GM21576 (cell line): ENCODE measurements at regions not wholly inside any gene's neighbourhood (a gene's known extent, or its start where the extent isn't known, plus 50 kb on each side); places are given as distances from the start of the nearest gene placed in this dataset.

Experiments used
- ATAC-seq: cut with Tn5 transposase; IDR thresholded peaks from one replicate; pipeline ENCODE4 v1.9.1; 2021; ENCODE audit warnings: mild to moderate bottlenecking, moderate library complexity; ENCODE audit not compliant: unreplicated experiment

- no peak for ATAC-seq
These were observed 149.1 kb upstream of the MOCS1 start for GRCh38 chr6:40083141-40083920.

DNA sequence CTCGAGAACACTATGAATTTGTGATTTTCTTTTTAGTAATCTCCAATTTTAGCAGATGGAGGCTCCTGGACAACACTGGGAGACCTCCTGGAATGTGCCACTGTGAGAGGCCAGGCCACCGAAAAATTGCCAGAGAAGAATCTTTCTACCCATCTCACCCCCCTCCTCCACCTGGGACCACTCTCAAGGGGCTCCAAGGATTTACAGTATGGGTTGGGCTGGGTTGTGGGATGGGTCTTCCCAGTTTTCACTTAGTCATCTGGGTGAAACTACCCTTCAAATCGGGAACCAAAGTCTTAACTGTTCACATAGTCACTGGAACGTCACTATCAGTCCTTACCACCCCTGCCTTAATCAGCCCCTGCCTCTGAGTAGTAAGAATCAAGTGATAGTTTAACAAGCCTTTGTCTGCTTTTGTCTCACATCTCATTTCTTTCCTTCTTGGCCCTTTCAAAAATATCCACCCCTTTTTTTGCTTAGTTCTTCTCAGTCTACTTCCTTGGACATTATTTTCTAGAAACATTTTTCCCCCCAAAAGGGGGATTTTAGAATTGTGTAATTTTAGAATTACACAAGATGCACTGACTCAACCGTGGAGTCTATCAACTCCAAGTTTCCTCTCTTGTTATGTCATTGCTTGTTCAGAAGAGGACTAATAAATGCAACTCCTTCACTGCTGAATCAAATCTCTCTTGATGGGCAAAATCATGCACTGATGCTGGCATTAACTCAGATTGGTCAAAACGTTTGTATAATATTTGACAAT is 148.2 kb upstream of the MOCS1 start:
- no peak for ATAC-seq

DNA sequence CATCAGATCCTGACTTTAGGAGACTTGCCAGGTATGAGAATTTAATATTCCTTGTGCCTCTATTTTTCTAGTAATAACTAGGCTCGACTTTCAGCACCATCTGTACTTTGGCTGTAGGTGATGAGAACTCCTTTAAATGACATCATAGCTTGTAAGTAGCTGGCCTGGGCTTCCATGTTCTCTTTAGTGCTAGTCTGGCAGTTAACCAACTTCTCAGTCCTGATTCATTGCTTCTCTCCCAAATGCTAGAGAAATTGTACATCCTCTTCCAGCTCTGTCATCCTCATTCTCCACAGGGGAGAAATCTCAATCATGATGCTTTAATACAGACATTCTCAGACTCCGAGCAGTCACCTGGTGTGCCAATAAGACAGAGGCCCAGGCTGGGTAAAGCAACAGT is 143.5 kb upstream of the MOCS1 start:
- ATAC-seq = no peak

DNA sequence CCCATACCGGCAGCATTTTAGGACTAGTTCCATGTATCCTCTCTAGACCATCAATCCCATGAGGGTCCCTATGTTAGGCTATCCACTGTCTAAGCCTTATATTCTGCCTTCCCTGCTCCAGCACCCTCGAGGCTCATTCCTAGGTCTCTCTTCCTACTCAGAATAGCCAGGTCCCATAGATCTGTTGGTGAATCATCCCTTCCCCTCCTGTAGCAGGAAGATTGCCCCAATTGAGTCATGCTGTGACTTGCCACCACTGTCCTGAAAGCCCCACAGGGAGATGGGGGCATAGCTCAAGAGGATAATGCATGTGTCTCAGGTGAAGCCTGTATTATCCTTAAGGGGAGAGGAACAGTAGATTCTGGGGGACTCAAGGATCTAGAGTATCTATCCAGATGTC is 143.1 kb upstream of the MOCS1 start:
- no peak for ATAC-seq

- no peak for ATAC-seq
These were observed 140.9 kb upstream of the MOCS1 start for GRCh38 chr6:40075056-40075590.

DNA sequence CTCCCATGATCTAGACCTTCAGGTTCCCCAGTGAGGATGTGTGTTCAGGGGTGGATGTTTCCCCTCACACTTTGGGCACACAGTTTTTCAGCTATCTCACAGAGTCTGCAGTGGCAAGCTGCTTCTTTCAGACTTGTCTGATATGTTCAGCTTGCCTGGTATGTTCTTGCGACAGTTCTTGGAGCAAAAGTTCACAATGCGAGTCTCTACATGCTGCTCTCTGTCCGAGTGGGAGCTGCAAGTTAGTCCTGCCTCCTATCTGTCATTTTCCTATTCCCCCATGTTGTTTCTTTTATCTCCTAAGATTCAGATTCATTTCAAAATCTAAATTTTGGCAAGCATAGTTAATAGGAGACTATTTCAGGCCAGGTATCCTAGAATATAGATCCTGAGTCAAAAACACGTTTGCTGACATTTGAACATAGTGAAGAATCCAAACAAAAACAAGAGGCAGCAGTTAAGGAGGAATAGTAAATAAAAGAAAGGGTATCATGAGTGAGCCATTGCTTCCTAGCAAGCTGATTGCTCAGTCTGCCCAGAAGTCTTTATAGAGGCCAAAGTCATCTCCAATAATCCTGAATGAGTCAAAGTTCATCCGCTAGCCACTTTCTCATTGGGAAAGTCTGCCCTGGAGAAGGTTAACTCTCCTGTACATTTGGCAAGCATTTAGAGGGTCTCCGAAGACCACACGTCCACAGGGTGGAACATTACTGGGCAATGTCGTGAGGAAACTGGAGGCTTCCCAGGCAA is 140.2 kb upstream of the MOCS1 start:
- ATAC-seq = no peak

DNA sequence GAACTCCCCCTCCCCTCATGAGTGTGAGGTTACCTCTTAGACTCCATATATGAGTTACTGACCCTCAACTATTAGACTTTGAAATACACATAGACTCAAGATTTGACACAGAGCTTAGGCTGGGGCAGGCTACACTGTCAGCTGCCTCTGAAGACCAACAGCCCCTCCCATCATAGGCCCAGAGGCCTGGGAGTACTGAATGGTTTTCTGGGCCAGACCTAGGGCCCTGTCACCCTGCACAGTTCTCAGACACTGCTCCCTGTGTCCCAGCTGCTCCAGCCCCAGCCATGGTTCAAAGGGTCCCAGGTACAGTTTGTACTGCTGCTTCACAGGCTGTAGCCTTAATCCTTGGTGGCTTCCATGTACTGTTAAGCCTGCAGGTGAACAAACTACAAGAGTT is 132.1 kb upstream of the MOCS1 start:
- ATAC-seq = no peak

DNA sequence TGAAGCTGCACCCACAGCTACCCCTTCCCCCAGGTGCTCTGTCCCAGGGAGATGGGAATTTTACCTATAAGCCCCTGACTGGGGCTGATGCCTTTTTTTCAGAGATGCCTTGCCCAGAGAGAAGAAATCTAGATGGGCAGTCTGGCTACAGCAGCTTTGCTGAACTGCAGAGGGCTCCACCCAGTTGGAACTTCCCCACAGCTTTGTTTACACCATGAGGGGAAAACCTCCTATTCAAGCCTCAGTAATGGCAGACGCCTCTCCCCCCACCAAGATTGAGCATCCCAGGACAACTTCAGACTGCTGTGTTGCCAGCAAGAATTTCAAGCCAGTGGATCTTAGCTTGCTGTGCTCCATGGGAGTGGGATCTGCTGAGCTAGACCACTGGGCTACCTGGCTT is 122.6 kb upstream of the MOCS1 start:
- no peak for ATAC-seq

GRCh38 chr6:40054602-40055001 is 120.3 kb upstream of the MOCS1 start:
- no peak for ATAC-seq

DNA sequence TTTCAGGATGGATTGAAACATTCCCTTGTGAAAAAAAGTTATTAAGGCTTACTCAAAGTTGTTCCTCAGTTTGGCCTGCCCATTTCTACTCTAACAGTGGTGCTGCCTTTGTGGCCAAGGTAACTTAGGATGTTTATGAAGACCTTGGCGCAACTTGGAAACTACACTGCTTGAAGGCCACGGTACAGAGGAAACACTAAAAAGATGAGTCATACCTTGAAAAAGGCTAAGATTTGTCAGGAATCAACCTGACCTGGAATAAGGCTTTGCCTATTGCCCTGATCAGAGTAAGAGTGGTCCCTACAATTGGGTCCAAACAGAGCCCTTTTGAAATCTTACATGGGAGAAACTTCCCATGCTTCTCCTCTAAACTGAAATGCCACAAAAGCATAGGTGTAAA is 119.9 kb upstream of the MOCS1 start:
- no peak for ATAC-seq

DNA sequence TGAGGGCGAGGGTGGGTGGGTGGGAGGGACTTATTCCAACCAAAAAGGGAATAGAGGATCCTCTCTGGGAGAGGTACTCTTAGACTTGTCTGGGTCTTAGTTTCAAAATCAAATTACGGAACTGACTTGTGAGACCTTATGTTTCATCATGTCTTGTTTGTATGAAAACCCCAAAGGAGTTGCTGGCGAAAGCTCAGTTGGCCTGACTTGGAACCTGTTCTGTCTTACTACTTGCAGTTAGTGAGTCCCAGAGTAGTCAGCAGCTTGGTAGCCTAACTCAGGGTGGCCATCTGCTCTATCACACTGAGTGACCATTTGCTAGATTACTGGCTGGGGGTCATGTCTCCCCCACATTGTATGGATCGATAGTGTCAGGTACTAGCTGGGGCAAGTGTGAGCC is 114.9 kb upstream of the MOCS1 start:
- ATAC-seq = no peak

- ATAC-seq = no peak
These were observed 109.9 kb upstream of the MOCS1 start for GRCh38 chr6:40044196-40044595.

DNA sequence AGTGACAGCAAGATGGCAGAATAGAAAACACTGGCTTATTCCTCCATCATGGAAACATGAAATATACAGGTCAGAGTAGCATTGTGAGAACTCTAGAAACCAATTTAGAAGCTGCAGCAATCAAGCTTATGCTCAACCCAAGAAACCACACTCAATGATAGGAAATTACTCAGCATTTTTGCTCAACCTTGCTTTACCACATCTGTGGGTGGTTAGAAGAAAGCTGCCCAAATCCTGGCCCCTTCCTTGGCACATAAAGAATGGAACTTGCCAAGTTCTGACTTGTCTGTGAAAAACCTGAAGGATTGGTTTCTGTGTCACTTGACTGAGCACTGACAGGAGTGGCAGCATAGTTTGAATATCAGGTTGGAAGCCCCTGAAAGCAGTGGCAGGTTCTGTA is 108.0 kb upstream of the MOCS1 start:
- no peak for ATAC-seq

DNA sequence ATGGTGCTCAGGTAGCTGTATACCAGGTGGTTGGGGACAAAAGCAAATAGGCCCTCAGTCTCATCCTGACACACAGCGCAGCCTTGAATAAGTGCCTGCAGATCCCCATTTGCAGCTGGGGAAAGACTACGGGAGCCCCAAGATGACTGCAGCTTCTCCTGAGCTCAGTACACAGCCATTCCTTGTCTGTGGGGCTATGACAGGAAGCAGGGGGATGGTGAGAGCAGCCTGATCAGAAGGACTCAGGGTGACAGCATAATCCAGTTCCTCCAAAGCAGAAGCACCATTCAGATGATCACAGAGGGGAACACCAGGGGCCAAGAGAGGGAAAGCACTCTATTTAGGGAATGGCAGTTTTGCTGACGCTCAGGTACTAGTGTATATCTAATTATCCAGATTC is 104.8 kb upstream of the MOCS1 start:
- ATAC-seq = no peak

DNA sequence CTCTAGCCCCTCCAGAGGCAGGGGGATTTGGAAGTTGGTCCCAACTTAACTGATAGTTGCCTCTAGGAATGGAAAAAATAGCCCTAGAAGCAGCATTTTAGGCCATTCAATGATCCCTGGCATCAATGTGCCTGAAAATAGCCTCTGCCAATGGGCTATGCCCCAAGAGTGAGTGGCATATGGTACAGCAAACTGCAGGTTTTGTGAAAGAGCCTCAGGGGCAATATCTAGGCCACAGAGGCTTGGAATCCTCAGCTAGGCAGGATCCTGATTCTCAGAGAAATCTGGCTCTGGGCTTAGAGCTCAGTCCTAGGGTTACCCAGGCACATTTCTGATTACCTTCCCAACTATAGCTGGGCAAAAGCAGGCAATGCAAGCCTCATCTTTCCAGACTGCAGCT is 104.4 kb upstream of the MOCS1 start:
- no peak for ATAC-seq

GRCh38 chr6:40037271-40037670 is 103.0 kb upstream of the MOCS1 start:
- no peak for ATAC-seq

DNA sequence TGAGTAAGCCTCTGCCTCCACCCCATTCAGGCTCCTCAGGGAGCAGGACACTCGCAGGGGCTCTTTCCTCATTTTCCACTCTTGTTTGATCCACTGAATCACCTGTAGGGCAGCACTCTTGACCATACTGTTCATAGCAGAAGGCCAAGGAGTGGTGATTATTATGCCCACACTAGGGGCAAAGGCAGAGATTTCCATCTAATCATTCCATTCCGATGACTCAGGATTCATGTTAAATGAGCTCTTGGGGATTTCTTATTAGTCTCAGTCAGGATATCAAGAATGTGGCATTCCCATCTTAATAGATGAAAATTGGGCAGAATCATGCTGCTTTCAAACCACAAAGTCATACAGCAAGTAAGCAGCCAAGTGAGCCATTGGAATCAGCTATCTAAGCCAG is 101.9 kb upstream of the MOCS1 start:
- no peak for ATAC-seq

DNA sequence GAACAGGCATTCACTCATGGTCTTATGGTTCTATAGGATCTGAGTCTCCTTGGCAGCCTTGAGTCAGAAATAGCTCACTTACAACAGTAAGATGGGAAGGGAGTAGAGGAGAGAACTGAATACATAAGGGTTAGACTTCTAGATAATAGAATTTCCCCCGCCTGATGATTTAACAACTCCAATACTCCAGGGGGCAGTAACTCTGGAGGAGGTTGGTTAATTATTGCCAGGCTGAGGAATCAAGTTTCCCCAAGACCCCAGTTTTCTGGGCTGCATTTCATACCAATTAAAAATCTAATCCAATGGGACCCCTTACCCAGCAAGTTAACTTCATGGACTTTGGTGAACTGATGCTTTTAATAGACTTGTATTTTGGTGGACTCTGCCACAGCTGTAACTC is 94.2 kb upstream of the MOCS1 start:
- ATAC-seq = no peak

DNA sequence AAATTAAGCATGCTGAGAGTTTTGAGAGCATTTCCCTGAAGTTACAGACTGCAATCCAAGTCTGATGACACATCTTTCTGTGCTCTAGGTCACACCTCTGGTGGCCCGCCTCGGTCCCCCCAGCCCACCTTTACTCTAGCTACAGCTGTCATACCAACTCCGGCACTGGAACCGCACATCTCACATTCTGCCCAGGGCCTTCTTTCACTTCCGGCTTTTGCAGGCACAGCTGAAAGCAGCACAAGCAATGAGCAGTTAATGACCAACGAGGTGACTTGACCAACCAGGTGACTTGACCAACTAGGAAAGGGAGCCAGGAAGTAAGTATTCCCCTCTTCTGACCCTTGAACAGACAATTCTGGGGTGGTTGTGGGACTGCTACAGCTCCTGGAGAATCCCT is 88.6 kb upstream of the MOCS1 start:
- ATAC-seq = no peak

- no peak for ATAC-seq
These were observed 85.9 kb upstream of the MOCS1 start for GRCh38 chr6:40020166-40020565.

GRCh38 chr6:40015530-40015929 is 81.3 kb upstream of the MOCS1 start:
- no peak for ATAC-seq

DNA sequence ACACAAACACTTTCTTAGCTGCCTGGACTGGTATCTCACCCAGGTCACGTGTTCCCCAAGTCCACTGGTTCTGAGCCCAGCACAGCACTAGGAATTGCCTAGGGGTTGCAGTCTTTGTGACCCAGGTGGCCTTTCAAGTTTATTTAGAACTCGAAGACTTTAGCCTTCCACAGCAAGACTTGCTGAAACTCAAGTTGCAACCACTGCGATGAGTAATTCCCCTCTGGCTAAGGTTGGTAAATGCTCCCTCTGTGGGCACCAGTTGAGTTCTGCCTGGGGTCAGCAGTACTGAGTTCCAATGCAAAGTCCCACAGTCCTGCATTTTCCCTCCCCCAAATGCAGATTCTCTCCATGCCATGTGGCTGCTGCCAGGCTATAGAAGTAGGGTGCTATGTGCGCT is 77.6 kb upstream of the MOCS1 start:
- no peak for ATAC-seq
